T-helper 1 cell treated with Interleukin-12 subunit alpha and Interleukin-12 subunit beta and Interleukin-4 antibody, amounts not matched to agents 30 μg/mL and 1 μg/mL, for 36 hours (primary cell): ENCODE measurements at regions not wholly inside any gene's neighbourhood (a gene's known extent, or its start where the extent isn't known, plus 50 kb on each side); places are given as distances from the start of the nearest gene placed in this dataset.

Source experiments
- H3K27ac Mint-ChIP-seq: one replicate; pipeline ENCODE4 v1.8.0; 2021; ENCODE audit warnings: mild to moderate bottlenecking, mixed read lengths
- H3K27me3 Mint-ChIP-seq: one replicate; pipeline ENCODE4 v1.8.0; 2021; ENCODE audit warnings: low read depth, mixed read lengths
- H3K36me3 Mint-ChIP-seq: one replicate; pipeline ENCODE4 v1.8.0; 2021; ENCODE audit warnings: low read depth, mixed read lengths
- H3K4me1 Mint-ChIP-seq: one replicate; pipeline ENCODE4 v1.8.0; 2021; ENCODE audit warnings: low read depth, mixed read lengths
- H3K4me3 Mint-ChIP-seq: one replicate; pipeline ENCODE4 v1.8.0; 2021; ENCODE audit warnings: mild to moderate bottlenecking, moderate library complexity, mixed read lengths
- H3K9me3 Mint-ChIP-seq: one replicate; pipeline ENCODE4 v1.8.0; 2021; ENCODE audit warnings: mixed read lengths

- H3K4me3 Mint-ChIP-seq, result no peak overlapping the region
- H3K27me3 Mint-ChIP-seq, result no peaks in the 10 kb centered on the region
These were observed 1215.7 kb upstream of the SLC10A2 start for GRCh38 chr13:104281910-104282309.

GRCh38 chr13:104270731-104271130 lies 1204.5 kb upstream of the SLC10A2 start:
- Mint-ChIP-seq H3K4me1 (no peaks in the 10 kb centered on the region), H3K4me3 (no peak overlapping the region), H3K36me3 (no peaks in the 10 kb centered on the region), H3K9me3 (peaks cover 6% of the 10 kb centered on the region), H3K27ac (no peak overlapping the region), H3K27me3 (no peaks in the 10 kb centered on the region)

More at GRCh38 chr13:104281910-104282309, 1215.7 kb upstream of the SLC10A2 start:
- Mint-ChIP-seq H3K4me1 (no peaks in the 10 kb centered on the region), H3K9me3 (peaks cover 4% of the 10 kb centered on the region), H3K27ac (no peak overlapping the region), H3K36me3 (no peaks in the 10 kb centered on the region)

GRCh38 chr13:104267206-104267811 lies 1201.1 kb upstream of the SLC10A2 start:
- Mint-ChIP-seq H3K4me1 (no peaks in the 10 kb centered on the region), H3K9me3 (no peaks in the 10 kb centered on the region), H3K36me3 (no peaks in the 10 kb centered on the region), H3K27me3 (no peaks in the 10 kb centered on the region), H3K27ac (no peak overlapping the region), H3K4me3 (no peak overlapping the region)

GRCh38 chr13:104256701-104257100 lies 1190.5 kb upstream of the SLC10A2 start:
- H3K9me3 Mint-ChIP-seq, result peaks cover 2% of the 10 kb centered on the region
- no peaks in the 10 kb centered on the region for H3K27me3 Mint-ChIP-seq
- no peak overlapping the region for H3K4me3 Mint-ChIP-seq
- no peak overlapping the region for H3K27ac Mint-ChIP-seq
- no peaks in the 10 kb centered on the region for H3K4me1 Mint-ChIP-seq
- H3K36me3 Mint-ChIP-seq, result no peaks in the 10 kb centered on the region

GRCh38 chr13:104253063-104253680 lies 1187.0 kb upstream of the SLC10A2 start:
- H3K36me3 Mint-ChIP-seq, result no peaks in the 10 kb centered on the region
- H3K4me3 Mint-ChIP-seq, result no peak overlapping the region
- no peak overlapping the region for H3K27ac Mint-ChIP-seq
- no peaks in the 10 kb centered on the region for H3K9me3 Mint-ChIP-seq
- no peaks in the 10 kb centered on the region for H3K4me1 Mint-ChIP-seq
- no peaks in the 10 kb centered on the region for H3K27me3 Mint-ChIP-seq

GRCh38 chr13:104251931-104252330 lies 1185.7 kb upstream of the SLC10A2 start:
- H3K4me1 Mint-ChIP-seq, result no peaks in the 10 kb centered on the region
- no peaks in the 10 kb centered on the region for H3K27me3 Mint-ChIP-seq
- no peak overlapping the region for H3K27ac Mint-ChIP-seq
- no peaks in the 10 kb centered on the region for H3K36me3 Mint-ChIP-seq
- no peaks in the 10 kb centered on the region for H3K9me3 Mint-ChIP-seq
- H3K4me3 Mint-ChIP-seq, result no peak overlapping the region

GRCh38 chr13:104246955-104247354 lies 1180.7 kb upstream of the SLC10A2 start:
- H3K27ac Mint-ChIP-seq, result no peak overlapping the region
- H3K4me1 Mint-ChIP-seq, result no peaks in the 10 kb centered on the region
- H3K27me3 Mint-ChIP-seq, result no peaks in the 10 kb centered on the region
- no peaks in the 10 kb centered on the region for H3K9me3 Mint-ChIP-seq
- H3K36me3 Mint-ChIP-seq, result no peaks in the 10 kb centered on the region
- no peak overlapping the region for H3K4me3 Mint-ChIP-seq

GRCh38 chr13:104206450-104207044 lies 1140.3 kb upstream of the SLC10A2 start:
- Mint-ChIP-seq H3K36me3 (no peaks in the 10 kb centered on the region), H3K4me3 (no peak overlapping the region), H3K4me1 (no peaks in the 10 kb centered on the region), H3K9me3 (peaks cover 12% of the 10 kb centered on the region), H3K27ac (no peak overlapping the region), H3K27me3 (no peaks in the 10 kb centered on the region)

- Mint-ChIP-seq H3K27ac (no peak overlapping the region), H3K4me1 (no peaks in the 10 kb centered on the region), H3K36me3 (no peaks in the 10 kb centered on the region), H3K27me3 (no peaks in the 10 kb centered on the region), H3K4me3 (no peak overlapping the region), H3K9me3 (peaks cover 12% of the 10 kb centered on the region)
These were observed 1138.0 kb upstream of the SLC10A2 start for GRCh38 chr13:104204177-104204576.

- H3K9me3 Mint-ChIP-seq, result peaks cover 13% of the 10 kb centered on the region
- no peak overlapping the region for H3K27ac Mint-ChIP-seq
- no peaks in the 10 kb centered on the region for H3K27me3 Mint-ChIP-seq
- H3K36me3 Mint-ChIP-seq, result no peaks in the 10 kb centered on the region
- no peak overlapping the region for H3K4me3 Mint-ChIP-seq
- no peaks in the 10 kb centered on the region for H3K4me1 Mint-ChIP-seq
These were observed 1132.6 kb upstream of the SLC10A2 start for GRCh38 chr13:104198801-104199200.

- H3K9me3 Mint-ChIP-seq, result peaks cover 13% of the 10 kb centered on the region
- H3K27me3 Mint-ChIP-seq, result no peaks in the 10 kb centered on the region
- H3K27ac Mint-ChIP-seq, result no peak overlapping the region
- no peak overlapping the region for H3K4me3 Mint-ChIP-seq
- no peaks in the 10 kb centered on the region for H3K36me3 Mint-ChIP-seq
- no peaks in the 10 kb centered on the region for H3K4me1 Mint-ChIP-seq
These were observed 1130.4 kb upstream of the SLC10A2 start for GRCh38 chr13:104196611-104197010.

GRCh38 chr13:104181526-104182231 lies 1115.5 kb upstream of the SLC10A2 start:
- Mint-ChIP-seq H3K4me3 (no peak overlapping the region), H3K4me1 (no peaks in the 10 kb centered on the region), H3K27me3 (no peaks in the 10 kb centered on the region), H3K27ac (no peak overlapping the region), H3K9me3 (peaks cover 7% of the 10 kb centered on the region), H3K36me3 (no peaks in the 10 kb centered on the region)

- H3K27me3 Mint-ChIP-seq, result no peaks in the 10 kb centered on the region
- no peaks in the 10 kb centered on the region for H3K36me3 Mint-ChIP-seq
- H3K27ac Mint-ChIP-seq, result no peak overlapping the region
- H3K4me3 Mint-ChIP-seq, result no peak overlapping the region
- no peaks in the 10 kb centered on the region for H3K4me1 Mint-ChIP-seq
- H3K9me3 Mint-ChIP-seq, result no peaks in the 10 kb centered on the region
These were observed 1104.9 kb upstream of the SLC10A2 start for GRCh38 chr13:104170980-104171555.

- Mint-ChIP-seq H3K27me3 (no peaks in the 10 kb centered on the region), H3K9me3 (no peaks in the 10 kb centered on the region), H3K4me3 (no peak overlapping the region), H3K36me3 (no peaks in the 10 kb centered on the region), H3K27ac (no peak overlapping the region), H3K4me1 (no peaks in the 10 kb centered on the region)
These were observed 1097.8 kb upstream of the SLC10A2 start for GRCh38 chr13:104163866-104164630.
